Kidney epithelial cell (primary cell): ENCODE measurements at regions not wholly inside any gene's neighbourhood (a gene's known extent, or its start where the extent isn't known, plus 50 kb on each side); places are given as distances from the start of the nearest gene placed in this dataset.

Experiments
- DNase-seq: peaks from one replicate; pipeline ENCODE4 v3.0.0-alpha.2; 2010; ENCODE audit warnings: low read depth
- H3K27me3 ChIP-seq: 2 replicates; pipeline ENCODE4 v1.6.0; 2011; ENCODE audit warnings: low read length; ENCODE audit not compliant: control insufficient read depth, insufficient read depth
- H3K36me3 ChIP-seq: 2 replicates; pipeline ENCODE4 v1.5.1; 2011; ENCODE audit warnings: low read length; ENCODE audit not compliant: control insufficient read depth, insufficient read depth
- H3K4me3 ChIP-seq: 2 replicates; pipeline ENCODE4 v1.5.1; 2011; ENCODE audit warnings: low read depth, mild to moderate bottlenecking, control low read depth, low read length
- CTCF ChIP-seq: IDR thresholded peaks from 2 replicates; pipeline ENCODE4 v1.5.1; 2011; ENCODE audit warnings: mild to moderate bottlenecking, moderate library complexity, low read length, control low read depth, inconsistent platforms; ENCODE audit not compliant: insufficient read depth, poor library complexity, severe bottlenecking

- Histone ChIP-seq H3K36me3 (no peaks in the 10 kb centered on the region), H3K27me3 (no peaks in the 10 kb centered on the region), H3K4me3 (peak overlapping the region; percentile 62)
- peak; percentile 71 for DNase-seq
- TF ChIP-seq CTCF = no peak
Observed at GRCh38 chr4:153151535-153152455, 52.4 kb upstream of the TRIM2 start.

DNA sequence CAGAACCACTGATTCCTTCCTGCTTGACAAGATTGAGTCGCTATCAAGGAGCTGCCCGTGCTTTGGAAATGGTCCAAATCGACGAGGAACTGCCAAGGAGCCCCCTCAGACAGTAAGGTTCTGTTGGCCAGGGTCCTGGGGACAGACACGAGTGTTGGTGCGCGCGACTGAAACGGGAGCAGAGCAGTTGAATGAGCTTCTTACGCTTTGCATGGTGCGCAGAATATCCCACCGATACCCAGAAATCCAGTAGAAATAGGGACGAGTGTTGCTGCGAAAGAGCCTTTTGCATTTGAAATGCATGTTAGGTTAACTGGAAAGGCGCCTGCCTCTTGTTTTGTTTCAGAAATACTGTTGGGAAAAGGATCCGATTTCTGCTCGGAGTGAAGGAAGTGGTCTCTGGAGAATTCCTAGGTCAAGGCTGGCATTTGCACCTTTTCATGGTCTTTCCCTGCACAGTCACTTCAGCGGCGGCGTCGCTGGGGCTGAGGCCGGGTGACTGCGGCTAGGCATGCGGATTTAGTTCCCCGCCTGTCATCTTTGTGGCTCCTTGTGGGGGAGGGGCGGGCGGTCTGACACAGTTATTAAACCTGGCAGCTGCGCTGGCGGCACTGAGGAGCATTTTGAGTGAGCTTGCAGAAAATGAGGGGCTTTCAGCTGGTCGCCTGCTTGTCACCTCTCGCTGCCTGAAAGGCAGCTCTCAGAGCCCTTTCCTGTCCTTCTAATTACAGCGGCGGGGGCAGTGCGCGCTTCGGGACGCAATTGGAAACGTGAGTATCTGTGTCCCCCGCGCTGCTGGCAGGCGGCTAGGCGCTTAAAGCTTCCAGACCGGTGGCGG, 51.5 kb upstream of the TRIM2 start:
- no peaks in the 10 kb centered on the region for H3K36me3 ChIP-seq
- no peak for TF ChIP-seq CTCF
- no peak for DNase-seq
- H3K27me3 ChIP-seq = no peaks in the 10 kb centered on the region
- peak overlapping the region; percentile 62 for H3K4me3 ChIP-seq

DNA sequence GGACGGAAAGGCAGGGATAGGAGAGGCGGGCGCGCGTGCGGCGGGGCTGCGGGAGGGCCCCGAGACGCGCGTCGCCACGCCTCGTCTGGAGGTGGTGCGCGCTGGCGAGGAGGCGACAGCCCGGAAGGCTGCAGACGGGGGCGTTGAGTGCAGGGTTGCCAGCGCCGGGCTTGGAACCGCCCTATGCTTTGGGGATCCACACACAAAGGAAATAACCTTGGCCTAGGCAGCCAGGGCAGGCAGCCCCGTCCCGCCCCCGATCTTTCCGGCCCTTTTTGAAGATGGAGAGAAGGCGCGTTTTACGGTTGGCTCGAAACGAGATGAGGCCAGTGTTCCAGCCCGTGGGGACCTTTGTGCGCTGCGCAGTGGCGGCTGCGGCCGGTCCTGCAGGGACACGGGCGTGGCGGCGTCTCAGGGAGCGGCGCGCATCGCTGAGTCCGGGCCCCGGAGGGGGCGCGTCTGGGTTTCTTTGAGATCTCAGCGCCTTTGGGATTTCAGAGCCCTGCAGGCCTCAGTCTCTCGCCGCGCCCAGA, 50.8 kb upstream of the TRIM2 start:
- H3K4me3 ChIP-seq = peak overlapping the region; percentile 62
- no peaks in the 10 kb centered on the region for H3K36me3 ChIP-seq
- no peak for TF ChIP-seq CTCF
- H3K27me3 ChIP-seq = no peaks in the 10 kb centered on the region
- DNase-seq = no peak

- peak overlapping the region; percentile 62 for H3K4me3 ChIP-seq
Observed at GRCh38 chr4:153154007-153154975, 50.0 kb upstream of the TRIM2 start.

More at GRCh38 chr4:153154007-153154975, 50.0 kb upstream of the TRIM2 start:
- Histone ChIP-seq H3K36me3 (no peaks in the 10 kb centered on the region), H3K27me3 (no peaks in the 10 kb centered on the region)
- no peak for DNase-seq
- no peak for TF ChIP-seq CTCF
